Central memory CD4-positive, alpha-beta T cell (primary cell): ENCODE measurements at regions not wholly inside any gene's neighbourhood (a gene's known extent, or its start where the extent isn't known, plus 50 kb on each side); places are given as distances from the start of the nearest gene placed in this dataset.
"Not testable (repeated sequence)": the region's sequence is repeated elsewhere in the genome, so short reads cannot be mapped to it uniquely, and the experiment has no call there.

Experiments used
- DNase-seq: peaks from one replicate; pipeline ENCODE4 v3.0.0; 2022

- DNase-seq = no peak
Measured at GRCh38 chr2:147603447-147603846, 241.4 kb upstream of the ACVR2A start.

- no peak for DNase-seq
Measured at GRCh38 chr2:147600646-147601045, 244.2 kb upstream of the ACVR2A start.

DNA sequence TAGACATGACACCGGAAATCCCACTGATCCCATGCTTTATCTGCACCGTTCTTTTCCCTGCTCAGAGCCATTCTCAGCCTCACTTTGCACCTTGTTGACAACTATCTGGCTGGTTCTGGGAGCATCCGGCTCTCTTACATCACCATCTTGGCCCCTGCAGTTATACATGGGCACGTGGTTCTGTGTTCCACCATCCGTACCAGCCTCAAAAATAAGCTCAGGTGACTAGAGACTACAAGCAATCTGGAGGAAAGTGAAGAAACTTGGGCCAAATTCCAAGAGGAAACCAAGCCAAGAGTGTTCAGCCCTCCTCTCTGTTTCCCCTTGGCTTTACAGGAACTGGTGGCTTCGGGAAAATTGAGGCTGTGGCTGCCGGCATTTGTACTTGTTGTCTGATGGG lies 244.6 kb upstream of the ACVR2A start:
- no peak for DNase-seq

GRCh38 chr2:147595200-147595599 lies 249.6 kb upstream of the ACVR2A start:
- DNase-seq = no peak

- no peak for DNase-seq
Measured at GRCh38 chr2:147594038-147594437, 250.8 kb upstream of the ACVR2A start.

- not testable (repeated sequence) for DNase-seq
Measured at GRCh38 chr2:147592784-147593183, 252.0 kb upstream of the ACVR2A start.

DNA sequence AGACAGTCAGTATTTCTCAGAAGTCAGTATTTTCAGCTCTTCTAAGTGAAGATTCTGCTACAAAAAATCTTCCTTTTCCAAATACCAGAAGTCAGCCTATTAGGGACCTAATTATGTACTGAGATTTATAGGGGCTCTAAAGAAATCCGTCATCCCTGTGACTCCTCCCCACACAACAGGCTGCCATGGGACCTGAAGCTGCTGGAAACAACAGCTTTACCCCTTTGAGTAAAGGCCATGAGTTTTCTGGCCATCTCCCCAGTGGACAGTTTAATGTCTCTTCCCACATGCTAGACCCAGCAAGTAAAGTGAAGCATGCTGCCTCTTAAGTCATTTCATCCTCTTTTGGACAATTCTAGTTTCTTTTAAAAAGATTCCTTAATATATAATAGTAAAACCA lies 255.7 kb upstream of the ACVR2A start:
- no peak for DNase-seq

GRCh38 chr2:147588191-147588590 lies 256.6 kb upstream of the ACVR2A start:
- no peak for DNase-seq

DNA sequence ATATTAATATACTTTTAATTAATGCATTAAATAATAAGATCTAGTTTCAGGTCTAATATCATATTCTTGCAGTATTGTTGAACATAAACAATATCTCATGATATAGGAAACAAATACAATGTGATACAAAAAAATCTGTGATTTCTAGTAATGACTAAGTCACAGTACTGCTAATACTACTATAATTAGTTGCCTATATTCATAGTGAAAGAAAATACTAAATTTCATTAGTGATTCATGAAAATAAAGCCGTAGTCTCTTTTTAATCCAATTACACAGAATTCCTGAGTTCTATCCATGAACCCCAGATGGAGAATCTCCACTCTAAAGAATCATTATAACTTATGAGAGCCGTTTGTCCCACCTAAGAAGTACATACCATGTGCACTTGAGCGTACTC lies 266.3 kb upstream of the ACVR2A start:
- no peak for DNase-seq

- no peak for DNase-seq
Measured at GRCh38 chr2:147577998-147578380, 266.8 kb upstream of the ACVR2A start.

GRCh38 chr2:147577323-147577997 lies 267.4 kb upstream of the ACVR2A start:
- DNase-seq = no peak

DNA sequence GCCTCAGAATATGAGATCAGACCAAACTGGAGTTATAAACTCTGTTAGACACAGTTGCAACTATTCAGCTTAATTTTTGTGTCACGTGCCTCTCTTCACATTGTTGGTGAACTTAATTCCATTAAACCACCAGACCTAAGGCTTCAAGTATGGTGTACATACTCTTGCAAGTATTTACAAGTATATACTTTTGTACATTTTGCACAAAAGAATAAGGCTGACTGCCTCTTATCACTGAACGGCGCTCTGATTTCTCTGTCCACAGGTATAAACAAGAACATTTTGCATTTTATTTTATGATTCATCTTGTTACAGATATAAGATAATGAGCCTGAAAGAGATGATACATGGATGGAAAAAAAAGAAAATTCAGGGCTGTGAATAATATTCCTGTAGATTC lies 269.7 kb upstream of the ACVR2A start:
- no peak for DNase-seq

- DNase-seq = no peak
Measured at GRCh38 chr2:147572622-147573021, 272.2 kb upstream of the ACVR2A start.

DNA sequence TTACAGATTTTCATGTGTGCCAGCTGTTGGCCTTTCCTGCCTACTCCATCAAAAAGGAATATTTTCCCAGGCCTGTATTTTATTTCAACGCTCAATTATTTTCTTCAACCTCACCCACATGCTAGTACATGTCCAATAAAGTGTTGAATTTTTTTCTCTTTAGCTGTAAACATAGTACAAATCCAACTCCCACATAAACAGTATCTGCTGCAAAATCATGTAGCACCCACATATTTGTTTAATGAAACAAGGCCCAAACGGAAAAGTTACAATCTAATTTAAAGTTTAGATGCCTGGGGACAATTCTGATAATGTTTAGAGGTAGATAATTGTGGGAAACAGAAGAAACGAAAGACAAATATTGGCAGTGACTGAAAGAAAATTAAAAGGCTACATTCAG lies 275.4 kb upstream of the ACVR2A start:
- no peak for DNase-seq

DNA sequence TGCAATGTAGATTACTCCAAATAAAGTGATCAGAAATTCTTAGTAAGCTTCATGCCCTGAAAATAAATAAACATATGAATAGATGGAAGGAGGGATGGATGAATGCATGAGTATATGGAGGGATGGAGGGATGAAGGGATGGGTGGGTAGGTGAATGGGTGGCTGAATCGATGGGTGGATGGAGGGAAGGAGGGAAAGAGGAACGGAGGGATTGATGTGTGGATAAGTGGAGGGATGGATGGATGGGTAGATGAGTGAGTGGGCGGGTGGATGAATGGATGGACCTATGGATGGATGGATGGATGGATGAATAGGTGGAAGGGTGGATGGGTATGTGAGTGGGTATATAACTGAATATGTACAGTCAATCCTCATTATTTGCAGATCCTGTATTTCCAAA lies 276.7 kb upstream of the ACVR2A start:
- DNase-seq = no peak

DNA sequence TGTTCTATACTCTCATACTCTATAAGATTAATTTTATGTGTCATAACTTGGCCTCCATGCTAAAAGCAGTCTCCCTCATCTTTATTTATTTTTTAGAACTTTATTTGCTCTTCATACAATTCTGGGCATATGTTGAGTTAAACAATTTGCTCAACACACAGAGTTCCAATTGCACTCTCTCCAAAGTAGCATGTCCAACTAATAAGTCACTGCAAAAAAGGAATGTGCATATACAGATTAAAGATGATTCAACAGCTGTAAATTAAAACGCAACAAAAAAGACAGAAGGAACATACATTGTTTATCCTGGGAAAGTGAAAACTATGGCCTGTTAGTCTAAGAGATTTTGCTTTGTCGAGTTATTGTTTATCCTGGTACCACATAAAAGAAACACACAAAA lies 277.7 kb upstream of the ACVR2A start:
- no peak for DNase-seq

DNA sequence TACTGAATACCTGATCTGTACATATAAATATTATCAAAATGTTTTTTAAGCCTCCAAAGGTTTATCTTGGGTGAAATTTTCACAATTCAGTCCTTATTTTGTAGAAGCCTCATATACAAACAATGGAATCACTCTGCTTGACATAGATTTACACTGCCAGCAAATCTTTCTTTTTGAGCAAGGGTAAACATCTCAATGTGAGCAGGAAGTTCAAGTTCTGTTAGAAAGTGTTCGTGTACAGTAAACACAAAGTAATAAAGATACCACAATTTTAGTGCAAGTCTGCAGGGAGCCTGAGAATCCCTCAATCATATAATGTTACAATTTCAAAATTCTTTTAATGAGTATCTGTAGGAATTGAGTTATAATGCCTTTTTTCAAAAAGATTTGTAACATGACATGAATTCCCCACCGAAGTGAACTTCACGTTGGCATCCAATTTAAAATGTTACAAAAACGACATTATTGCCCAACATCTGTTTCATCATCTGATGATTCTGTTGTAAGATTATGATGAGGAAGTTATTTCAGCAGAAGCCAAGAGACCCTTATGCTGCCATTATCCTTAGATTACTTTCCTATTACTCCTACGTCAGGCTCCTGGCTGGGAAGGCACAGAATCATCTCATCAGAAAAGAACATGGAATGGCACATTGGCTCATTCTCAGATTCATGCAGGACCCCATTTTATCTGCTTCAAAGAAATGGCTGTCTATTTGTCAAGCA lies 283.9 kb upstream of the ACVR2A start:
- DNase-seq = no peak

GRCh38 chr2:147559070-147559725 lies 285.6 kb upstream of the ACVR2A start:
- no peak for DNase-seq

GRCh38 chr2:147558620-147559019 lies 286.2 kb upstream of the ACVR2A start:
- DNase-seq = no peak

DNA sequence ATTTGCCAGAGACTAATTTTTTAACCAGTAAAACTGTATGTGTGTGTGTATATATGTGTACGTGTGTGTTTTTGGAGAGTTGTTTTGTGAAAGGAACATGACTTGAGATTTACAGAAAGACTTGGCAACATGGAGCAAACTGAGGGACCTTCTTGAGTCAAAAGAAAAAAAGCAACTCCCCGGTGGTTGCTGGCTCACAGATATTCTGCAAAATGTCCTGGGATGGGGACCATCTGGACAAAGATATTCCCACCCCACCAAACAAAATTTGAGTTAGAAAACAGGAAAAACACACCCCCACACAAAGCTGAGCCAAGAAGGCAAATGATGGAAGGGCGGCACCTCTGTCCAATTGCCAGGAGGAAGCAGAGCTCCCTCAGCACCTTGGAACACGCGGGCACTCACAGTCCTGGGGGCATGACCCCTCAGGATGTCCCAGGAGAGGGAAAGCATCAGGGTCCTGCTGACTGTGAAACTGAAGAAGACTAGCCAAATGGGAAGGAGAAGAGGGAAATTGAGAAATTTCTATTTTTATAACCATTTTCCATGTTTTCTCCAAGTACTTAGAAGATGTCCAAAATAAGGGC lies 290.2 kb upstream of the ACVR2A start:
- DNase-seq = no peak

DNA sequence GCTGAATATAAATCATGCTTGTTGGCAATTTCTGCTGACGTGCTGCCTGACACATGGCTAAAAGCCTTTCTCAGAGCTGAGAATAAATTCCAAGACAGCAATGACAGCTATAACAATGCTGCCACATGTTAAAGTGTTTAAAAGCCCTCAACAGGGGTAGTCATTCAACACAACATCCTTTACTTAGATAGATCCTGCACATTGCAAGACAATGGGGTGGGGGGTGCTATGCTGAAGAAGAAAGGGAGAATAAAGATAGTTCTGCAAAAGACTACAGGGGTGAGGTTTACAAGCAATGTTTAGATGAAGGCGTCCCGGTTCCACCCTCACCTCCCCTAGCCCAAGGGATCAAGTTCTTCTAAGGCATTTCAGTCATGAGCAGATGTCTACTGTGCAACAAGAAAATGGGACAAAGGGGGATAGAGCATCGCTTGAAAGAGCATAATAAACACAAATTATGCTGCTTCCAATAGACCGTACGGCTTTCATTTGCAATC lies 291.0 kb upstream of the ACVR2A start:
- DNase-seq = no peak

DNA sequence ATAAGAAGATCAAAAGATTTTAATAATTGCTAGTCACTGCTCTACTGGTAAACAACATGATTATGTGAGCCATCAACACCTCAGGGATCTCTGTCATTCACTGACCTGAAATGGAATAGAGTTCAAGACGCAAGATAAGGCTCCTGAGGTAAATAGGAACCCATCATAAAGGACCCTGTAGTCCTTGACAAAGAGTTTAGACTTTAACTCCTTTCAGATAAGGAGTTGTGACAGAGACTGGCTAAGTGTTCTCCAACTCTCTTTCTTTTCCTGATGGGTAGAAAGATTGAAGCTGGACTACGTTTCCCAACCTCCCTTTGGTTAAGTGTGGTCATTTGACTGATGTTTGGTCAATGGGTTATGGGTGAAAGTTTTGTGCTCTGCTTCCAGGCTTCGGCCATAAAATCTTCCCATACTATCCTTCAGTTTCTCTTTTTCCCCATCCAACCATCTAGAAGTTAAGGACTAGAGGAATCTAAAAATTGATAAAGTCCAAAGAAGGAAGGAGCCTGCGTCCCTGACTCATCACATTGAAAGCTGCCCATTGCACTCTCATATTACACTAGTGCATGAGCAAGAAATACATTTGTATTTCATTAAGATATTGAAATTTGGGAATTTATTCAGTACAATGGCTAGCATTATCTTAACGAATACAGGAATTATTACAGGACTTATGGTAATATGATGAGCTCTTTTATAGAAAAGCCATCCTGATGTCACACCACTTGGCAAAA lies 293.7 kb upstream of the ACVR2A start:
- DNase-seq = no peak

DNA sequence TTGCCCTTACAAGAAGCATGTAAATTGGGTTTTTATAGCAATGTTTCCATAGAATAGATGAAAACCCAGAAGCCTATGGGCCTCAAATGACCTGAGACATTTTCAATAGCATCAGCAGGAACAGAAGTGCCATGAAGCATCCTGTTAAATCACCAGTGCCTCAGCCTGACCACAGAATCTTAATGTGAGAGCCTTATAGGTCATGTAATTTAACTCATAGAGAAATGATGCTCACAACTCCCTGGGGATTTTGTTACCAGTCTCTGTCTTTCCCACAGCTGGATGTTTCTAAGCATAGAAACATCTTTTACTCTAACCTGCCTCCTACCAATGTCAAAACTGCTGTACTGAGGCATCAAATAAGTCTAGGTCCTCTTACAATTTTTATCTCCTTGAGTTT lies 295.8 kb upstream of the ACVR2A start:
- no peak for DNase-seq
